Ascending aorta (tissue), 2 donors: ENCODE measurements at regions not wholly inside any gene's neighbourhood (a gene's known extent, or its start where the extent isn't known, plus 50 kb on each side); places are given as distances from the start of the nearest gene placed in this dataset.
"Not testable (repeated sequence)": the region's sequence is repeated elsewhere in the genome, so short reads cannot be mapped to it uniquely, and the experiment has no call there.

ENCODE experiments used
- DNase-seq, 2 donors: peaks; one replicate each; pipeline ENCODE4 v3.0.0-alpha.2; 2019; ENCODE audit warnings: low spot score in 2 of 2
- H3K27ac ChIP-seq, 2 donors: fragments of 200-600 bp; sonication (generic); one replicate each; pipeline ENCODE4 v1.5.1; 2016 to 2017; ENCODE audit warnings: mild to moderate bottlenecking in 1 of 2
- H3K27me3 ChIP-seq: fragments of 200-600 bp; sonication (generic); one replicate; pipeline ENCODE4 v1.5.1; 2017
- H3K36me3 ChIP-seq, 2 donors: fragments of 200-600 bp; sonication (generic); one replicate each; pipeline ENCODE4 v1.5.1; 2016
- H3K4me1 ChIP-seq, 2 donors: fragments of 200-600 bp; sonication (generic); one replicate each; pipeline ENCODE4 v1.5.1; 2016 to 2017; ENCODE audit warnings: mild to moderate bottlenecking in 1 of 2
- H3K4me3 ChIP-seq, 2 donors: fragments of 200-600 bp; sonication (generic); one replicate each; pipeline ENCODE4 v1.5.1; 2016 to 2017; ENCODE audit warnings: mild to moderate bottlenecking in 1 of 2
- H3K9me3 ChIP-seq, 2 donors: fragments of 200-600 bp; sonication (generic); one replicate each; pipeline ENCODE4 v1.5.1; 2016
- intact Hi-C: fragments of 100-400 bp; cut with DNase I; formaldehyde crosslinking; loops from one replicate; pipeline ENCODE4 v1.15.1; 2023
- TF ChIP-seq, protein P1 (sequence below), 3 experiments: fragments of 200-600 bp in 2 of 3; fragments of 450-650 bp in 1 of 3; sonication (generic) in 2 of 3; IDR thresholded peaks; one replicate each; pipeline ENCODE4 v1.5.1; 2016 to 2019; ENCODE audit warnings: antibody characterized with exemption in 3 of 3, mild to moderate bottlenecking in 1 of 3, moderate library complexity in 1 of 3

DNA sequence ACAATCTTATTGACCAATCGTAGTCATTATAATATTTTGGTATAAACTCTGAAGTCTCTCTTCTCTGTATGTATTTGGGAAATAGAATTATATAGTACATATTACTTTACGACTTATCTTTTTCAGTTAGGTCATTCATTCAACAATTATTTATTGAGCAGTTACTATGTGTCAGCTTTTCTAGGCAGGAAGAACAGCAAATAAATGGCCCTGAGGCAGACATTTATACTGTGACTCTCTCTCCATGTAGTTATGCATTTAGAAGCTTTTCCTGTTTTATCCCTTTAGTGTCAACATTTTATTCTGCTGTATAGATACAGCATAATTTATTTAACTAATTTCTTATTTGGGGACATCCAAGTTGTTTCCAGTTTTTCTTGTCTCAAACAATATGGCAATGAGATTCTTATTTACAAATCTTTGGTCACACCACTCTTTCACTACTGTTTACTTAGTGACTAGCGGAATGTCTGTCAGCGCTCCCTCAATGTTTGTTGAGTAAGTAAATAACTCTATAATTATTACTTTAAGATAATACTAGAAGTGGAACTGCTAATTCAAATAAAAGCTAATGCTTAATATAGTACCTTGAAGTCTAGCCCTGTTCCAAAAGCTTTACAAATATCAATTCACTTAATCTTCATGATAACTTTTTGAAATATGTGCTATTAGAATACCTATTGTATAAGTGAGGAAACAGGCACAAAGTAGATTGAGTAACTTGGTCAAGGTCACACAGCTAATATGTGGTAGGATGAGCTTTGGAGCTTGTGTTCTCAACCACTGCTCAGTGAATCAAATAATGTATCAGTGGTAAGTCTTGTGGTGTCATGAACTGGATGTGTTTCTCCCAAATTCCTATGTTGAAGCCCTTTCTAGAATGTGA is 465.6 kb downstream of the SIPA1L2 start:
- TF ChIP-seq, protein P1, sequence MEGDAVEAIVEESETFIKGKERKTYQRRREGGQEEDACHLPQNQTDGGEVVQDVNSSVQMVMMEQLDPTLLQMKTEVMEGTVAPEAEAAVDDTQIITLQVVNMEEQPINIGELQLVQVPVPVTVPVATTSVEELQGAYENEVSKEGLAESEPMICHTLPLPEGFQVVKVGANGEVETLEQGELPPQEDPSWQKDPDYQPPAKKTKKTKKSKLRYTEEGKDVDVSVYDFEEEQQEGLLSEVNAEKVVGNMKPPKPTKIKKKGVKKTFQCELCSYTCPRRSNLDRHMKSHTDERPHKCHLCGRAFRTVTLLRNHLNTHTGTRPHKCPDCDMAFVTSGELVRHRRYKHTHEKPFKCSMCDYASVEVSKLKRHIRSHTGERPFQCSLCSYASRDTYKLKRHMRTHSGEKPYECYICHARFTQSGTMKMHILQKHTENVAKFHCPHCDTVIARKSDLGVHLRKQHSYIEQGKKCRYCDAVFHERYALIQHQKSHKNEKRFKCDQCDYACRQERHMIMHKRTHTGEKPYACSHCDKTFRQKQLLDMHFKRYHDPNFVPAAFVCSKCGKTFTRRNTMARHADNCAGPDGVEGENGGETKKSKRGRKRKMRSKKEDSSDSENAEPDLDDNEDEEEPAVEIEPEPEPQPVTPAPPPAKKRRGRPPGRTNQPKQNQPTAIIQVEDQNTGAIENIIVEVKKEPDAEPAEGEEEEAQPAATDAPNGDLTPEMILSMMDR (IDR thresholded peaks at IDR 0.05), result no peak
- H3K36me3 ChIP-seq, result no peaks in the 10 kb centered on the region
- H3K27me3 ChIP-seq, result no peaks in the 10 kb centered on the region
- H3K4me1 ChIP-seq, result no peaks in the 10 kb centered on the region
- intact Hi-C loops, result no loop called here
- H3K9me3 ChIP-seq, result no peaks in the 10 kb centered on the region
- H3K27ac ChIP-seq, result no peak overlapping the region
- DNase-seq, result no peak
- H3K4me3 ChIP-seq, result no peak overlapping the region

DNA sequence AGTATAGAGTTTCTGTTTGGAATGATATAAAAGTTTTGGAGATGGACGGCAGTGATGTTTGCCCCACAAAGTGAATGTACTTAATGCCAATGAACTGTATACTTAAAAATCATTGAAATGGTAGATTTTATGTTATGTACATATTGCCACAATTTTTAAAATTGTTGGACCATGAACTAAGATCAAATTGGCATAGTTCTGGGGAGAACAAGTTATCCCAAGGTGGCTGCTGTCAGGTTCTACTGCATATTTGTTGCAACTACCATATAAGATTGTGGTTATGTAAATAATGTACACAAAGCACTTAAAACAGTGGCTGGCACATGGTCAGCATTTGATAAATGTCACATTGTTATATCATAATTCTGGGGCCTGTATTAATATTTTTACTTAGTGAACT is 466.4 kb downstream of the SIPA1L2 start:
- Histone ChIP-seq H3K4me1 (no peaks in the 10 kb centered on the region), H3K4me3 (no peak overlapping the region), H3K36me3 (no peaks in the 10 kb centered on the region), H3K27me3 (no peaks in the 10 kb centered on the region), H3K27ac (no peak overlapping the region), H3K9me3 (no peaks in the 10 kb centered on the region)
- no peak for DNase-seq
- TF ChIP-seq, protein P1 (IDR thresholded peaks at IDR 0.05), result no peak
- intact Hi-C loops, result no loop called here

DNA sequence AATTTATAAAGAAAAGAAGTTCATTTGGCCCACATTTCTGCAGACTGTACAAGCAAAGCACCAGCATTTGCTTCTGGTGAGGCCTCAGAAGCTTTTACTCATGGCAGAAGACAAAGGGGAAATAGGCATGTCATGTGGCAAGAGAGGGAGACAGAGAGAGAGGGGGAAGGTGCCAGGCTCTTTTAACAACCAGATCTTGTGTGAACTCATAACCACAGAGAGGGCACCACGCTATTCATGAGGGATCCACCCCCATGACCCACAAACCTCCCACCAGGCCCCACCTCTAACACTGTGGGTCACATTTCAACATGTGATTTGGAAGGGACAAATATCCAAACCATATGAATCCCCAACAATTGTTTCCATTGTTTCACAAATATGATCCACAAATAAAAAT is 467.9 kb downstream of the SIPA1L2 start:
- TF ChIP-seq, protein P1 (IDR thresholded peaks at IDR 0.05), result no peak
- H3K4me1 ChIP-seq, result no peaks in the 10 kb centered on the region
- DNase-seq, result no peak

GRCh38 chr1:232158558-232158957 is 471.4 kb downstream of the SIPA1L2 start:
- intact Hi-C loops, DNase-seq, H3K4me1 ChIP-seq, H3K36me3 ChIP-seq, H3K9me3 ChIP-seq, H3K27ac ChIP-seq, H3K27me3 ChIP-seq, H3K4me3 ChIP-seq: not testable (repeated sequence)

More for the DNA sequence above, 467.9 kb downstream of the SIPA1L2 start:
- H3K4me3 ChIP-seq, result no peak overlapping the region
- intact Hi-C loops, result no loop called here
- H3K36me3 ChIP-seq, result no peaks in the 10 kb centered on the region
- no peaks in the 10 kb centered on the region for H3K27me3 ChIP-seq
- no peaks in the 10 kb centered on the region for H3K9me3 ChIP-seq
- no peak overlapping the region for H3K27ac ChIP-seq

GRCh38 chr1:232156070-232156469 is 473.9 kb downstream of the SIPA1L2 start:
- H3K4me3 ChIP-seq, H3K27ac ChIP-seq, H3K9me3 ChIP-seq, H3K27me3 ChIP-seq, H3K36me3 ChIP-seq, H3K4me1 ChIP-seq, intact Hi-C loops, DNase-seq: not testable (repeated sequence)

DNA sequence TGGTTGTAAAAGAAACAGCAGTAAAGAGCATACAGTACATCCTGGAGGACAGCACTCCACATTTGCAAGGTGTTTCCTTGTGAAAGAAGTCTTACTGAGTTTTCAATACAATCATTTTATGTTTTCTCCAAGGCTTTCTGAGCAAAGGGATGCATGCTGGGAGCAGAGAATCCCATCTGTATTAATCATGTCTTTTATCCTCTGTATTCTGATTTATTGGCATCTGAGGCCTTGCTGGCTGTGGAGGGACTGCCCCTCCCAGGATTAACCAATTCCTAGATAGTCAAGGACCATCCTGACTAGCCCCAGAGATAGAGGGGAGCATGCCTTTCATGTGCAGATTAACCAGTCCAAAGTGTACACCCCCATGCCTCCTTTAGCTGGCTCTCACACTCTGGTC is 476.3 kb downstream of the SIPA1L2 start:
- Histone ChIP-seq H3K9me3 (no peaks in the 10 kb centered on the region), H3K4me1 (no peaks in the 10 kb centered on the region), H3K4me3 (no peak overlapping the region), H3K36me3 (no peaks in the 10 kb centered on the region), H3K27me3 (no peaks in the 10 kb centered on the region), H3K27ac (no peak overlapping the region)
- intact Hi-C loops, result no loop called here
- TF ChIP-seq, protein P1 (IDR thresholded peaks at IDR 0.05), result no peak
- DNase-seq, result no peak
